Right lobe of liver (tissue), 6 donors: ENCODE measurements at regions not wholly inside any gene's neighbourhood (a gene's known extent, or its start where the extent isn't known, plus 50 kb on each side); places are given as distances from the start of the nearest gene placed in this dataset.
A peak's percentile ranks its signal among the peaks of the same experiment; 100 is the strongest.

Source experiments
- ATAC-seq, 4 donors: fragments of 200-7000 bp; cut with Tn5 transposase; one replicate each; pipeline ENCODE4 v1.9.1; 2020; ENCODE audit warnings: mild to moderate bottlenecking in 4 of 4, moderate library complexity in 4 of 4
- DNase-seq, 3 donors: peaks; one replicate each; pipeline ENCODE4 v3.0.0-alpha.2; 2020
- H3K27ac ChIP-seq, 3 donors: fragments of 200-600 bp; one replicate each; pipeline ENCODE4 v1.8.0; 2022
- H3K27me3 ChIP-seq, 2 donors: fragments of 200-600 bp; one replicate each; pipeline ENCODE4 v1.8.0; 2022
- H3K36me3 ChIP-seq, 4 donors: fragments of 200-600 bp; sonication (generic) in 1 of 4; one replicate each; pipeline versions ENCODE4 v1.5.1 to v1.8.0; 2017 to 2022; ENCODE audit warnings: control low read depth in 1 of 4
- H3K4me1 ChIP-seq, 4 donors: fragments of 200-600 bp; sonication (generic) in 1 of 4; one replicate each; pipeline versions ENCODE4 v1.5.1 to v1.8.0; 2017 to 2022; ENCODE audit warnings: control low read depth in 1 of 4
- H3K4me3 ChIP-seq, 3 donors: fragments of 200-600 bp; one replicate each; pipeline ENCODE4 v1.8.0; 2022
- H3K9me3 ChIP-seq, 4 donors: fragments of 200-600 bp; sonication (generic) in 1 of 4; one replicate each; pipeline versions ENCODE4 v1.5.1 to v1.8.0; 2017 to 2022; ENCODE audit warnings: control low read depth in 1 of 4
- POLR2A ChIP-seq: fragments of 450-650 bp; IDR thresholded peaks from one replicate; pipeline ENCODE4 v1.6.1; 2017; ENCODE audit warnings: antibody characterized with exemption, mild to moderate bottlenecking
- WGBS: methylation state at CpG from one replicate; pipeline ENCODE4 v1.1.6; 2018; ENCODE audit warnings: low coverage, low lambda C conversion rate; ENCODE audit not compliant: insufficient coverage; ENCODE audit errors: missing lambda C conversion rate; 5-methylcytosine and 5-hydroxymethylcytosine counted together
- intact Hi-C, 2 donors: fragments of 100-400 bp; cut with DNase I; formaldehyde crosslinking; loops; one replicate each; pipeline versions ENCODE4 v1.11.2 to v1.14.1; 2022
- TF ChIP-seq, protein P1 (sequence below), 4 donors: fragments of 200-600 bp in 3 of 4; fragments of 450-650 bp in 1 of 4; IDR thresholded peaks; one replicate each; pipeline versions ENCODE4 v1.5.1 to v1.8.0; 2016 to 2022; ENCODE audit warnings: antibody characterized with exemption in 4 of 4, mild to moderate bottlenecking in 2 of 4
- donor health status: DM: no; HTN: yes; CAD: no.
- donor health status: DM: no; HTN: no; CAD: no.
- donor health status: DM: no; HTN: no; CAD: no.
- donor health status: DM: no; HTN: yes; CAD: no.
- donor health status: DM: no; HTN: yes; CAD: no.

DNA sequence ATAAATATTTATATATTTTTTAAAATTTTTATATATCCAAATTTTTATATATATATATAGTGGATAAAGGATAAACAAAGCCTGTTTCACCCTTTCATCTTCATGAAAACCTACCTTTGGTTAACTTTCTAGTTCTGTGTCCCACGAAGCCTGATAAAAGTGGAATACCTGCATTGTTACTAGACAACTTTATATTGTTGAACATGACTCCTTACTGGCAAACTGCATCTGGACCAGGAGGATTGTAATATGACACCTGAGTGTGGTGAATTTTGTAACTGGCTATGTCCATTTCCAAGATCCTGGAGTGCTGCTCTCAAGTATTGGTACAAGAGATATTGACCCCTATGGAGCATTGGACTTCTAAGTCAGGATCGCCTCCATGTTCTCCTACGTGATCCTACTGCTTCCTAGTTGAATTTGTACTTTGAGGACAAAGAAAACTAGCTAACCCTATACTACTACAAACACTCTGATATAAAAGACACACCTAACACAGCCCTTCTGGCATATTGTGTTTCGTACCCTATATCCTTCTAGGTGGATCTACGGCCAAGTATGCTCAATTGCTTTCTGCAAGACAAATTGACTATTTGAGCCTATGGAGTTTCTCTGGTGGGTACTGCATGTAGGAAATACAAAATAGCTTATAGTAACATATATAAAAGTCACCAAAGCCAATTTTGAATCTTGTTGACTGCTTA lies 61.3 kb upstream of the PRRG1 start:
- intact Hi-C loops = no loop called here
- no peaks in the 10 kb centered on the region for H3K27me3 ChIP-seq
- no peaks in the 10 kb centered on the region for H3K9me3 ChIP-seq
- 81% methylated on average over 5 of the region's 5 CpGs for WGBS
- no peak for TF ChIP-seq POLR2A
- TF ChIP-seq, protein P1, sequence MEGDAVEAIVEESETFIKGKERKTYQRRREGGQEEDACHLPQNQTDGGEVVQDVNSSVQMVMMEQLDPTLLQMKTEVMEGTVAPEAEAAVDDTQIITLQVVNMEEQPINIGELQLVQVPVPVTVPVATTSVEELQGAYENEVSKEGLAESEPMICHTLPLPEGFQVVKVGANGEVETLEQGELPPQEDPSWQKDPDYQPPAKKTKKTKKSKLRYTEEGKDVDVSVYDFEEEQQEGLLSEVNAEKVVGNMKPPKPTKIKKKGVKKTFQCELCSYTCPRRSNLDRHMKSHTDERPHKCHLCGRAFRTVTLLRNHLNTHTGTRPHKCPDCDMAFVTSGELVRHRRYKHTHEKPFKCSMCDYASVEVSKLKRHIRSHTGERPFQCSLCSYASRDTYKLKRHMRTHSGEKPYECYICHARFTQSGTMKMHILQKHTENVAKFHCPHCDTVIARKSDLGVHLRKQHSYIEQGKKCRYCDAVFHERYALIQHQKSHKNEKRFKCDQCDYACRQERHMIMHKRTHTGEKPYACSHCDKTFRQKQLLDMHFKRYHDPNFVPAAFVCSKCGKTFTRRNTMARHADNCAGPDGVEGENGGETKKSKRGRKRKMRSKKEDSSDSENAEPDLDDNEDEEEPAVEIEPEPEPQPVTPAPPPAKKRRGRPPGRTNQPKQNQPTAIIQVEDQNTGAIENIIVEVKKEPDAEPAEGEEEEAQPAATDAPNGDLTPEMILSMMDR (IDR thresholded peaks at IDR 0.05) = no peak
- H3K27ac ChIP-seq = no peak overlapping the region
- no peaks in the 10 kb centered on the region for H3K4me1 ChIP-seq
- no peaks in the 10 kb centered on the region for H3K36me3 ChIP-seq
- no peak overlapping the region for H3K4me3 ChIP-seq
- ATAC-seq (no peak), DNase-seq (no peak)

DNA sequence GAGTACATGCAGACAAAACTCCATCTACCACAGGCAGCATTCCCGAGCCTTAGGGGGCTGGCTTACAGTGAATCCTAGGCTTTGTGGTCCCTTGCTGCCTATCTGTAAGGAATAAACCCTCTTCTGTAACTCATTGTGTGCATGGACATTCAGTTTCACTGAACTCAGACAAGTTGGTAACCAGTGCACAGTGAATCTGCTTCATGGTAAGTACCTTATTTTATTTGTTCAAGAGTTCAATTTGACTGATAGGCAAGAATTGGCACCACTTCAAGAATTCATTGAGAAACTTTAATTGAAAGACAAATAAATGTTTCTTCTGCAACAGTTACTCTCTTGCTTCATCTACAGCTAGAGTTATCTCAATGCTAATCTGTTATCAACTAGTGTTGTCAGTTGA lies 57.2 kb upstream of the PRRG1 start:
- DNase-seq = no peak
- intact Hi-C loops = no loop called here
- no CpG with 5 or more reads among the region's 1 CpG for WGBS
- no peaks in the 10 kb centered on the region for H3K36me3 ChIP-seq
- H3K27me3 ChIP-seq = no peaks in the 10 kb centered on the region
- no peaks in the 10 kb centered on the region for H3K4me1 ChIP-seq
- peak; percentile 29 to 60 (median 48) for ATAC-seq
- TF ChIP-seq, protein P1 (IDR thresholded peaks at IDR 0.05) = no peak
- TF ChIP-seq POLR2A = no peak
- H3K27ac ChIP-seq = no peak overlapping the region
- H3K9me3 ChIP-seq = no peaks in the 10 kb centered on the region
- H3K4me3 ChIP-seq = no peak overlapping the region
